Stimulated activated CD4-positive, alpha-beta T cell treated with anti-CD3 and anti-CD28 coated beads, Interleukin-1b, Interleukin-23, amount 100 ng/mL, for 24 hours (primary cell): ENCODE measurements at regions not wholly inside any gene's neighbourhood (a gene's known extent, or its start where the extent isn't known, plus 50 kb on each side); places are given as distances from the start of the nearest gene placed in this dataset.

Source experiments
- DNase-seq, 4 experiments: peaks; one replicate each; pipeline ENCODE4 v3.0.0-alpha.2; 2020; ENCODE audit warnings: low read depth in 4 of 4, low spot score in 1 of 4

- no peak for DNase-seq
Measured at GRCh38 chr5:152337484-152337883, 67.6 kb downstream of the NMUR2 start.

- no peak for DNase-seq
Measured at GRCh38 chr5:152335461-152335860, 69.6 kb downstream of the NMUR2 start.

- no peak for DNase-seq
Measured at GRCh38 chr5:152332716-152333460, 72.2 kb downstream of the NMUR2 start.

GRCh38 chr5:152331718-152332117 lies 73.4 kb downstream of the NMUR2 start:
- DNase-seq, result no peak

- no peak for DNase-seq
Measured at GRCh38 chr5:152331006-152331405, 74.1 kb downstream of the NMUR2 start.

GRCh38 chr5:152329761-152330283 lies 75.3 kb downstream of the NMUR2 start:
- DNase-seq, result no peak

- DNase-seq, result no peak
Measured at GRCh38 chr5:152329207-152329606, 75.9 kb downstream of the NMUR2 start.

GRCh38 chr5:152315942-152316341 lies 89.1 kb downstream of the NMUR2 start:
- no peak for DNase-seq

GRCh38 chr5:152314196-152314829 lies 90.8 kb downstream of the NMUR2 start:
- DNase-seq, result no peak

GRCh38 chr5:152309926-152310450 lies 95.1 kb downstream of the NMUR2 start:
- DNase-seq, result no peak

- no peak for DNase-seq
Measured at GRCh38 chr5:152306386-152306785, 98.7 kb downstream of the NMUR2 start.

GRCh38 chr5:152305525-152305924 lies 99.6 kb downstream of the NMUR2 start:
- no peak for DNase-seq

- no peak for DNase-seq
Measured at GRCh38 chr5:152303841-152304240, 101.2 kb downstream of the NMUR2 start.

GRCh38 chr5:152297866-152298265 lies 107.2 kb downstream of the NMUR2 start:
- DNase-seq, result no peak

- DNase-seq, result no peak
Measured at GRCh38 chr5:152293189-152293588, 111.9 kb downstream of the NMUR2 start.

- no peak for DNase-seq
Measured at GRCh38 chr5:152290181-152290580, 114.9 kb downstream of the NMUR2 start.

- DNase-seq, result no peak
Measured at GRCh38 chr5:152288917-152289595, 116.0 kb downstream of the NMUR2 start.

- no peak for DNase-seq
Measured at GRCh38 chr5:152288499-152288898, 116.6 kb downstream of the NMUR2 start.

- DNase-seq, result no peak
Measured at GRCh38 chr5:152285764-152286163, 119.3 kb downstream of the NMUR2 start.

GRCh38 chr5:152282331-152282730 lies 122.7 kb downstream of the NMUR2 start:
- DNase-seq, result no peak

- DNase-seq, result no peak
Measured at GRCh38 chr5:152277936-152278335, 127.1 kb downstream of the NMUR2 start.

- no peak for DNase-seq
Measured at GRCh38 chr5:152274224-152274623, 130.9 kb downstream of the NMUR2 start.
